ENCODE measurements at regions not wholly inside any gene's neighbourhood (a gene's known extent, or its start where the extent isn't known, plus 50 kb on each side); places are given as distances from the start of the nearest gene placed in this dataset.
A peak's percentile ranks its signal among the peaks of the same experiment; 100 is the strongest.

DNA sequence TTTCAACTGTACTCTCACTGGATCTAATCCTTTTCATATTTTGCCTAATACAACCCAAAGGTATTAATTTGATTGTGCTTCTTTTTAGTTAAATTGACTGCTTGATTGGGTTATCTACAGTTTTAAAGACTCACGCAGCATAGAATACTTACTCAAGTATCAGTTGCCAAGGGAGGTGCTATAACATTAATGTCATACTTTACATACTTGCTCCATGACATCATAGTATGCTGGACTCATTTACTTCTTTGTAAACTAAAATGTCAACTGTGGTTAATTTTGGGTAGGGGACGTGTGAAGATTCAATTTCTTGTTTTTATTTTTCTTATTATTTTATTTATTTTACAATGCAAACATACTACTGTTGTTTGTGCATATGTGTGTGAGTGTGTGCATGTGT, 716.2 kb upstream of the VRK2 start:
- peak in 1 of 2 donors; percentile 34 for DNase-seq
- Histone ChIP-seq H2BK12ac (ENCODE audit: low read length) (no peak overlapping the region), H3K23ac (ENCODE audit: low read length) (no peak overlapping the region), H3K79me1 (ENCODE audit: low read length) (no peaks in the 10 kb centered on the region), H2AK5ac (ENCODE audit: low read length) (no peak overlapping the region), H3K4ac (ENCODE audit: low read depth, low read length) (no peak overlapping the region), H4K8ac (ENCODE audit: low read depth, low read length) (no peak overlapping the region), H2AFZ (ENCODE audit: insufficient read depth, low read length, poor library complexity) (no peak overlapping the region), H3K36me3 (ENCODE audit: control insufficient read depth in 1 of 2, insufficient read depth in 2 of 2, low read length in 2 of 2) (no peaks in the 10 kb centered on the region), H3K9ac (ENCODE audit: low read length) (no peak overlapping the region), H3K4me2 (ENCODE audit: low read length) (no peak overlapping the region), H3K4me3 (ENCODE audit: low read depth, low read length) (no peak overlapping the region), H3K18ac (ENCODE audit: low read length) (no peak overlapping the region), H2BK5ac (ENCODE audit: low read depth, low read length, poor library complexity) (no peak overlapping the region), H3K9me3 (ENCODE audit: insufficient read depth, low read depth, low read length) (no peaks in the 10 kb centered on the region), H3K4me1 (ENCODE audit: control insufficient read depth in 1 of 2, insufficient read depth in 2 of 2, low read length in 2 of 2) (no peaks in the 10 kb centered on the region), H4K12ac (ENCODE audit: low read depth, low read length) (no peak overlapping the region), H3K14ac (ENCODE audit: low read length) (no peak overlapping the region), H3K27ac (ENCODE audit: low read depth, low read length) (no peak overlapping the region), H4K91ac (ENCODE audit: low read depth, low read length) (no peak overlapping the region), H2BK120ac (ENCODE audit: insufficient read depth, low read length, poor library complexity) (no peak overlapping the region), H3K27me3 (ENCODE audit: insufficient read depth, low read length) (no peaks in the 10 kb centered on the region), H3K79me2 (ENCODE audit: control insufficient read depth, insufficient read depth, low read length, poor library complexity) (no peaks in the 10 kb centered on the region)
- WGBS (ENCODE audit: extremely low coverage, insufficient coverage, insufficient read length): no CpG with 5 or more reads among the region's 2 CpGs

DNA sequence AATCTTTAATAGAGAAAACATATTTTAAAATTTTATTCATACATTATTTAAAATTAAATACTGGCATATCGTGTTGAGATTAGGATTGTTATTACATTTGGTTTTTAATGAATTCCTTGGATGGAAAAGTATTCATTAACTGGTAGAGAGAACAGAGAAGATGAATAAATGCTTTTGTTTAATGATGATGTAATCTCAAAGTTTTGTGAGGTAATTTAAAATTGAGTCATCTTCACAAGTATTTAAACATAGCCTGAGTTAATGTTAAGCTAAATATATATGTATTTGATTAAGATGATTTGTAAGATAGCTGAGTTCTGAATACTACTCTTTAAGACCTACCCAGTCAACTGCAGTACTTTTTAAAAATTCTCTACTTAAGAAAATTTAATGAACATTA, 713.4 kb upstream of the VRK2 start:
- no CpG with 5 or more reads among the region's 1 CpG for WGBS (ENCODE audit: extremely low coverage, insufficient coverage, insufficient read length)
- no peak overlapping the region for H3K23ac ChIP-seq (ENCODE audit: low read length)
- H3K4ac ChIP-seq (ENCODE audit: low read depth, low read length): no peak overlapping the region
- H3K9me3 ChIP-seq (ENCODE audit: insufficient read depth, low read depth, low read length): no peaks in the 10 kb centered on the region
- no peak overlapping the region for H4K12ac ChIP-seq (ENCODE audit: low read depth, low read length)
- H3K79me1 ChIP-seq (ENCODE audit: low read length): no peaks in the 10 kb centered on the region
- no peak overlapping the region for H3K18ac ChIP-seq (ENCODE audit: low read length)
- no peak overlapping the region for H3K27ac ChIP-seq (ENCODE audit: low read depth, low read length)
- H3K4me1 ChIP-seq (ENCODE audit: control insufficient read depth in 1 of 2, insufficient read depth in 2 of 2, low read length in 2 of 2): no peaks in the 10 kb centered on the region
- no peak overlapping the region for H3K14ac ChIP-seq (ENCODE audit: low read length)
- no peak overlapping the region for H4K8ac ChIP-seq (ENCODE audit: low read depth, low read length)
- H3K4me3 ChIP-seq (ENCODE audit: low read depth, low read length): no peak overlapping the region
- H4K91ac ChIP-seq (ENCODE audit: low read depth, low read length): no peak overlapping the region
- no peaks in the 10 kb centered on the region for H3K27me3 ChIP-seq (ENCODE audit: insufficient read depth, low read length)
- H2AFZ ChIP-seq (ENCODE audit: insufficient read depth, low read length, poor library complexity): no peak overlapping the region
- H2BK5ac ChIP-seq (ENCODE audit: low read depth, low read length, poor library complexity): no peak overlapping the region
- H2AK5ac ChIP-seq (ENCODE audit: low read length): no peak overlapping the region
- DNase-seq: no peak
- H2BK120ac ChIP-seq (ENCODE audit: insufficient read depth, low read length, poor library complexity): no peak overlapping the region
- H2BK12ac ChIP-seq (ENCODE audit: low read length): no peak overlapping the region
- H3K4me2 ChIP-seq (ENCODE audit: low read length): no peak overlapping the region
- no peaks in the 10 kb centered on the region for H3K79me2 ChIP-seq (ENCODE audit: control insufficient read depth, insufficient read depth, low read length, poor library complexity)
- no peak overlapping the region for H3K9ac ChIP-seq (ENCODE audit: low read length)
- no peaks in the 10 kb centered on the region for H3K36me3 ChIP-seq (ENCODE audit: control insufficient read depth in 1 of 2, insufficient read depth in 2 of 2, low read length in 2 of 2)

DNA sequence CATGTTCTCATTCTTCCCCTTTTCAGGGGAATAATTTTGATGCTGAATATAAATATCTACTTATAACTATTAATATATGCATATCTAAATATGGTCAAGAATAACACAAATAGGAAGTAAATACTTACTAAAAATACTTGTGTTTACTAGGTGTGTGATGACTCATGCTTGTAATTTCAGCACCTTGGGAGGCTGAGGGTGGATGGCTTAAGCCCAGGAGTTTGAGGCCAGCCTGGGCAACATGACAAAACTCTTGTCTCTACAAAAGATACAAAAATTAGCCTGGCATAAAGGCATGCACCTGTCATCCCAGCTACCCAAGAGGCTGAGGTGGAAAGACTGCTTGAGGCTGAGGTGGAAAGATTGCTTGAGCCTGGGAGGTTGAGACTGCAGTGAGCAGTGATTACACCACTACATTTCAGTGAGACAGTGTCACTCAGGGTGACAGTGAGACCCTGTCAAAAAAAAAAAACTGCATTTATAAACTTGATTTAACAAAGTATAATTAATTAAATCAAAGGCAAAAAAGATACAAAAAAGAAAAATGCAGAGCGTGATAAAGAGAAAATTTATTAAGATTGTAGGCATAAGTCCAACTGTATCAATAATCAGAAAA, 703.1 kb upstream of the VRK2 start:
- Histone ChIP-seq H3K4me2 (ENCODE audit: low read length) (no peak overlapping the region), H4K12ac (ENCODE audit: low read depth, low read length) (no peak overlapping the region), H2BK120ac (ENCODE audit: insufficient read depth, low read length, poor library complexity) (no peak overlapping the region), H2AFZ (ENCODE audit: insufficient read depth, low read length, poor library complexity) (no peak overlapping the region), H3K27me3 (ENCODE audit: insufficient read depth, low read length) (no peaks in the 10 kb centered on the region), H3K4ac (ENCODE audit: low read depth, low read length) (no peak overlapping the region), H4K91ac (ENCODE audit: low read depth, low read length) (no peak overlapping the region), H3K23ac (ENCODE audit: low read length) (no peak overlapping the region), H2BK5ac (ENCODE audit: low read depth, low read length, poor library complexity) (no peak overlapping the region), H2AK5ac (ENCODE audit: low read length) (no peak overlapping the region), H3K27ac (ENCODE audit: low read depth, low read length) (no peak overlapping the region), H3K9me3 (ENCODE audit: insufficient read depth, low read depth, low read length) (no peaks in the 10 kb centered on the region), H3K36me3 (ENCODE audit: control insufficient read depth in 1 of 2, insufficient read depth in 2 of 2, low read length in 2 of 2) (no peaks in the 10 kb centered on the region), H3K79me1 (ENCODE audit: low read length) (no peaks in the 10 kb centered on the region), H3K18ac (ENCODE audit: low read length) (no peak overlapping the region), H2BK12ac (ENCODE audit: low read length) (no peak overlapping the region), H3K9ac (ENCODE audit: low read length) (no peak overlapping the region), H3K14ac (ENCODE audit: low read length) (no peak overlapping the region), H4K8ac (ENCODE audit: low read depth, low read length) (no peak overlapping the region), H3K4me3 (ENCODE audit: low read depth, low read length) (no peak overlapping the region), H3K4me1 (ENCODE audit: control insufficient read depth in 1 of 2, insufficient read depth in 2 of 2, low read length in 2 of 2) (no peaks in the 10 kb centered on the region), H3K79me2 (ENCODE audit: control insufficient read depth, insufficient read depth, low read length, poor library complexity) (no peaks in the 10 kb centered on the region)
- DNase-seq: peak in 1 of 2 donors; percentile 14
- WGBS (ENCODE audit: extremely low coverage, insufficient coverage, insufficient read length): no CpG with 5 or more reads among the region's 1 CpG

DNA sequence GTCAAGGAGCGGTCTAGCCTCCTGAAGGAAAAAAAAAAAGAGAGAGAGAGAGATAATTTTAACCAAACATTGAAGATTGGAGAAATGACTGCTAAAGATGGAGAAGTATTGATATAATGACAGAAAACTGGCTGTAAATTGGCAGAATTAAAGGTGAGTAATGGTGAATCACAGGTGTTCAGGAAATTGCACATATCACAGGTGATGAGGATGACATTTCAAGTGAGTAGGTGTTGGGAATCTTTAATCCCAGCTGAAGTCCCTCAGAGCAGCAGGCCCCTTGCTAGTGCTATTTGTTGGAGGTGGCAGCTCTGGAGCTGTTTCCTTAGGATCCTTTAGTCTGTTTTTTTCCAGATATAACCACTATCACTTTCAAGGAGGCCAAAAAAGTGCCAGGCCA, 678.4 kb upstream of the VRK2 start:
- H4K12ac ChIP-seq (ENCODE audit: low read depth, low read length): no peak overlapping the region

More for the DNA sequence above, 678.4 kb upstream of the VRK2 start:
- no peak for DNase-seq
- Histone ChIP-seq H3K27me3 (ENCODE audit: insufficient read depth, low read length) (no peaks in the 10 kb centered on the region), H2BK5ac (ENCODE audit: low read depth, low read length, poor library complexity) (no peak overlapping the region), H3K4me2 (ENCODE audit: low read length) (no peak overlapping the region), H3K27ac (ENCODE audit: low read depth, low read length) (no peak overlapping the region), H2BK120ac (ENCODE audit: insufficient read depth, low read length, poor library complexity) (no peak overlapping the region), H2AFZ (ENCODE audit: insufficient read depth, low read length, poor library complexity) (no peak overlapping the region), H3K36me3 (ENCODE audit: control insufficient read depth in 1 of 2, insufficient read depth in 2 of 2, low read length in 2 of 2) (no peaks in the 10 kb centered on the region), H3K4me3 (ENCODE audit: low read depth, low read length) (no peak overlapping the region), H3K79me1 (ENCODE audit: low read length) (no peaks in the 10 kb centered on the region), H3K9me3 (ENCODE audit: insufficient read depth, low read depth, low read length) (no peaks in the 10 kb centered on the region), H3K18ac (ENCODE audit: low read length) (no peak overlapping the region), H3K23ac (ENCODE audit: low read length) (no peak overlapping the region), H3K14ac (ENCODE audit: low read length) (no peak overlapping the region), H2AK5ac (ENCODE audit: low read length) (no peak overlapping the region), H3K4me1 (ENCODE audit: control insufficient read depth in 1 of 2, insufficient read depth in 2 of 2, low read length in 2 of 2) (no peaks in the 10 kb centered on the region), H3K79me2 (ENCODE audit: control insufficient read depth, insufficient read depth, low read length, poor library complexity) (no peaks in the 10 kb centered on the region), H3K4ac (ENCODE audit: low read depth, low read length) (no peak overlapping the region), H4K8ac (ENCODE audit: low read depth, low read length) (no peak overlapping the region), H3K9ac (ENCODE audit: low read length) (no peak overlapping the region), H2BK12ac (ENCODE audit: low read length) (no peak overlapping the region), H4K91ac (ENCODE audit: low read depth, low read length) (no peak overlapping the region)
- WGBS (ENCODE audit: extremely low coverage, insufficient coverage, insufficient read length): no CpG with 5 or more reads among the region's 1 CpG
